WTC11 (cell line): ENCODE measurements at regions not wholly inside any gene's neighbourhood (a gene's known extent, or its start where the extent isn't known, plus 50 kb on each side); places are given as distances from the start of the nearest gene placed in this dataset.

ENCODE experiments used
- ATF1 ChIP-seq: sonication (generic); formaldehyde crosslinking; IDR thresholded peaks from 2 replicates; pipeline ENCODE4 v1.8.1; 2023; ENCODE audit warnings: mild to moderate bottlenecking, moderate library complexity, missing genetic modification reagents
- CTCF ChIP-seq: fragments of 200-600 bp; IDR thresholded peaks from 2 replicates; pipeline ENCODE4 v1.8.0; 2022; ENCODE audit warnings: antibody characterized with exemption
- NFYB ChIP-seq: sonication (generic); formaldehyde crosslinking; conservative IDR thresholded peaks from 2 replicates; pipeline ENCODE4 v1.8.0; 2022; ENCODE audit warnings: low read depth, missing genetic modification reagents
- NR2C2 ChIP-seq: sonication (generic); formaldehyde crosslinking; IDR thresholded peaks from 2 replicates; pipeline ENCODE4 v1.8.0; 2022; ENCODE audit warnings: mild to moderate bottlenecking, missing genetic modification reagents
- NR3C1 ChIP-seq: sonication (generic); formaldehyde crosslinking; conservative IDR thresholded peaks from 2 replicates; pipeline ENCODE4 v1.8.1; 2023; ENCODE audit warnings: low read depth, mild to moderate bottlenecking, missing genetic modification reagents
- ZNF232 ChIP-seq: sonication (generic); formaldehyde crosslinking; IDR thresholded peaks from 2 replicates; pipeline ENCODE4 v1.8.0; 2022; ENCODE audit warnings: mild to moderate bottlenecking, missing genetic modification reagents
- ZNF317 ChIP-seq: sonication (generic); formaldehyde crosslinking; IDR thresholded peaks from 2 replicates; pipeline ENCODE4 v1.8.1; 2023; ENCODE audit warnings: low read depth, mild to moderate bottlenecking, moderate library complexity, missing genetic modification reagents, borderline replicate concordance
- TF ChIP-seq, protein P1 (sequence below): sonication (generic); formaldehyde crosslinking; IDR thresholded peaks from 2 replicates; pipeline ENCODE4 v1.8.0; 2022; ENCODE audit warnings: mild to moderate bottlenecking, missing genetic modification reagents

GRCh38 chr4:187544461-187545053, 451.0 kb upstream of the ZFP42 start:
- TF ChIP-seq ZNF232 (CRISPR knock-in tag), result no peak
- TF ChIP-seq CTCF, result no peak
- TF ChIP-seq ZNF317, result no peak
- no peak for TF ChIP-seq NR3C1
- TF ChIP-seq, protein P1, sequence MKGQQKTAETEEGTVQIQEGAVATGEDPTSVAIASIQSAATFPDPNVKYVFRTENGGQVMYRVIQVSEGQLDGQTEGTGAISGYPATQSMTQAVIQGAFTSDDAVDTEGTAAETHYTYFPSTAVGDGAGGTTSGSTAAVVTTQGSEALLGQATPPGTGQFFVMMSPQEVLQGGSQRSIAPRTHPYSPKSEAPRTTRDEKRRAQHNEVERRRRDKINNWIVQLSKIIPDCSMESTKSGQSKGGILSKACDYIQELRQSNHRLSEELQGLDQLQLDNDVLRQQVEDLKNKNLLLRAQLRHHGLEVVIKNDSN, result no peak
- TF ChIP-seq NR2C2, result no peak
- TF ChIP-seq NFYB (CRISPR knock-in tag), result no peak
- no peak for TF ChIP-seq ATF1 (CRISPR knock-in tag)
